ENCODE measurements at regions not wholly inside any gene's neighbourhood (a gene's known extent, or its start where the extent isn't known, plus 50 kb on each side); places are given as distances from the start of the nearest gene placed in this dataset.

GRCh38 chr6:119874381-119874780 lies 524.8 kb upstream of the MAN1A1 start:
- TF ChIP-seq ZNF214 (tag by site-specific recombination; IDR thresholded peaks at IDR 0.05; ENCODE audit: borderline replicate concordance) (no peak), BCL11B (tag by site-specific recombination; IDR thresholded peaks at IDR 0.05; ENCODE audit: low read depth) (no peak), HIC1 (tag by site-specific recombination; IDR thresholded peaks at IDR 0.05) (no peak), ZNF843 (tag by site-specific recombination; IDR thresholded peaks at IDR 0.05) (no peak)
- H3K36me3 ChIP-seq (ENCODE audit: control insufficient read depth in 2 of 2, insufficient read depth in 1 of 2, low read length in 2 of 2): no peaks in the 10 kb centered on the region
- H3K4me3 ChIP-seq (ENCODE audit: low read depth, low read length): no peak overlapping the region
- no peak overlapping the region for H3K27ac ChIP-seq (ENCODE audit: extremely low read depth, low read depth, low read length)
- ChIA-PET POLR2A (no interaction called here), CTCF (interaction anchor here (0.7 kb wide), 1 partner anchor 1446 kb away, joined by 3 read pairs; no protein-coding TSS in a partner anchor)
- H3K4me1 ChIP-seq (ENCODE audit: control insufficient read depth, insufficient read depth, low read length): no peaks in the 10 kb centered on the region
- H3K9me3 ChIP-seq (ENCODE audit: control insufficient read depth, insufficient read depth, low read depth, low read length): no peaks in the 10 kb centered on the region

- no peak for TF ChIP-seq ZNF324 (tag by site-specific recombination; IDR thresholded peaks at IDR 0.05)
- no peak for TF ChIP-seq ZNF221 (tag by site-specific recombination; IDR thresholded peaks at IDR 0.05; ENCODE audit: borderline replicate concordance)
- TF ChIP-seq ZNF16 (tag by site-specific recombination; IDR thresholded peaks at IDR 0.05; ENCODE audit: low read depth): no peak
- no peak for TF ChIP-seq ZNF701 (tag by site-specific recombination; IDR thresholded peaks at IDR 0.05)
- TF ChIP-seq ZNF768 (tag by site-specific recombination; IDR thresholded peaks at IDR 0.05): no peak
- no peak for TF ChIP-seq ZNF677 (tag by site-specific recombination; IDR thresholded peaks at IDR 0.05)
- no peak for TF ChIP-seq IKZF3 (tag by site-specific recombination; IDR thresholded peaks at IDR 0.05)
- no peak for TF ChIP-seq SCRT1 (tag by site-specific recombination; IDR thresholded peaks at IDR 0.05; ENCODE audit: borderline replicate concordance)
- TF ChIP-seq ZNF350 (tag by site-specific recombination; IDR thresholded peaks at IDR 0.05): no peak
Measured at GRCh38 chr6:119873107-119873506, 523.5 kb upstream of the MAN1A1 start.

GRCh38 chr6:119871520-119871919 lies 522.0 kb upstream of the MAN1A1 start:
- Histone ChIP-seq H3K4me3 (ENCODE audit: low read depth, low read length) (no peak overlapping the region), H3K9me3 (ENCODE audit: control insufficient read depth, insufficient read depth, low read depth, low read length) (no peaks in the 10 kb centered on the region), H3K27ac (ENCODE audit: extremely low read depth, low read depth, low read length) (no peak overlapping the region), H3K36me3 (ENCODE audit: control insufficient read depth in 2 of 2, insufficient read depth in 1 of 2, low read length in 2 of 2) (no peaks in the 10 kb centered on the region), H3K4me1 (ENCODE audit: control insufficient read depth, insufficient read depth, low read length) (no peaks in the 10 kb centered on the region)
- ChIA-PET CTCF (no interaction called here), POLR2A (no interaction called here)
- TF ChIP-seq ZNF843 (tag by site-specific recombination; IDR thresholded peaks at IDR 0.05): no peak
- no peak for TF ChIP-seq TRIM28 (IDR thresholded peaks at IDR 0.05; ENCODE audit: borderline replicate concordance, low read length)
- TF ChIP-seq ZNF274 (IDR thresholded peaks at IDR 0.05; ENCODE audit: low read length): no peak
- TF ChIP-seq ZNF274 (tag by site-specific recombination; IDR thresholded peaks at IDR 0.05; ENCODE audit: borderline replicate concordance): no peak
- TF ChIP-seq ZBTB26 (tag by site-specific recombination; optimal IDR thresholded peaks at IDR 0.05): no peak
- no peak for TF ChIP-seq ATF2 (tag by site-specific recombination; IDR thresholded peaks at IDR 0.05; ENCODE audit: low read depth)
- TF ChIP-seq ZNF18 (tag by site-specific recombination; IDR thresholded peaks at IDR 0.05): no peak
- TF ChIP-seq ZNF510 (tag by site-specific recombination; IDR thresholded peaks at IDR 0.05; ENCODE audit: insufficient replicate concordance): no peak
- no peak for TF ChIP-seq GFI1B (tag by site-specific recombination; IDR thresholded peaks at IDR 0.05)
- no peak for TF ChIP-seq ZNF600 (tag by site-specific recombination; IDR thresholded peaks at IDR 0.05)
- TF ChIP-seq ZNF223 (tag by site-specific recombination; IDR thresholded peaks at IDR 0.05): no peak
- no peak for TF ChIP-seq ZNF664 (tag by site-specific recombination; IDR thresholded peaks at IDR 0.05)

More at GRCh38 chr6:119873107-119873506, 523.5 kb upstream of the MAN1A1 start:
- no peaks in the 10 kb centered on the region for H3K4me1 ChIP-seq (ENCODE audit: control insufficient read depth, insufficient read depth, low read length)
- H3K36me3 ChIP-seq (ENCODE audit: control insufficient read depth in 2 of 2, insufficient read depth in 1 of 2, low read length in 2 of 2): no peaks in the 10 kb centered on the region
- ChIA-PET CTCF (no interaction called here), POLR2A (no interaction called here)
- no peak overlapping the region for H3K27ac ChIP-seq (ENCODE audit: extremely low read depth, low read depth, low read length)
- H3K4me3 ChIP-seq (ENCODE audit: low read depth, low read length): no peak overlapping the region
- no peaks in the 10 kb centered on the region for H3K9me3 ChIP-seq (ENCODE audit: control insufficient read depth, insufficient read depth, low read depth, low read length)

Data from HEK293 (cell line).